Mesendoderm (in vitro differentiated cells): ENCODE measurements at regions not wholly inside any gene's neighbourhood (a gene's known extent, or its start where the extent isn't known, plus 50 kb on each side); places are given as distances from the start of the nearest gene placed in this dataset.

Source experiments
- DNase-seq: peaks from one replicate; pipeline ENCODE4 v3.0.0; 2013
- H2AK5ac ChIP-seq: 2 replicates; pipeline ENCODE4 v1.6.1; 2013; ENCODE audit warnings: low read length, inconsistent platforms
- H2BK120ac ChIP-seq: 2 replicates; pipeline ENCODE4 v1.6.1; 2013; ENCODE audit warnings: low read depth, mild to moderate bottlenecking, low read length, moderate library complexity, mixed read lengths
- H2BK15ac ChIP-seq: replicated peaks from 2 replicates; pipeline ENCODE4 v1.6.1; 2013; ENCODE audit warnings: low read depth, mild to moderate bottlenecking, moderate library complexity
- H2BK5ac ChIP-seq: 2 replicates; pipeline ENCODE4 v1.6.1; 2013; ENCODE audit warnings: low read length, inconsistent platforms
- H3K18ac ChIP-seq: 2 replicates; pipeline ENCODE4 v1.6.1; 2013; ENCODE audit warnings: mild to moderate bottlenecking, low read length, mixed read lengths
- H3K23ac ChIP-seq: one replicate; pipeline ENCODE4 v1.6.1; 2013; ENCODE audit warnings: low read length
- H3K27ac ChIP-seq: 2 replicates; pipeline ENCODE4 v1.5.1; 2013; ENCODE audit warnings: low read depth, mild to moderate bottlenecking, inconsistent platforms, low read length, moderate library complexity
- H3K27me3 ChIP-seq: 2 replicates; pipeline ENCODE4 v1.6.1; 2013; ENCODE audit warnings: low read length, control low read depth, mild to moderate bottlenecking, inconsistent platforms; ENCODE audit not compliant: insufficient read depth, poor library complexity
- H3K36me3 ChIP-seq: 2 replicates; pipeline ENCODE4 v1.6.1; 2013; ENCODE audit warnings: low read length, inconsistent platforms; ENCODE audit not compliant: control insufficient read depth, insufficient read depth
- H3K4ac ChIP-seq: one replicate; pipeline ENCODE4 v1.6.1; 2013; ENCODE audit warnings: low read depth, mild to moderate bottlenecking, low read length, moderate library complexity
- H3K4me1 ChIP-seq: 2 replicates; pipeline ENCODE4 v1.6.1; 2013; ENCODE audit warnings: low read depth, low read length, inconsistent platforms; ENCODE audit not compliant: control insufficient read depth
- H3K4me2 ChIP-seq: 2 replicates; pipeline ENCODE4 v1.6.1; 2013; ENCODE audit warnings: low read length
- H3K4me3 ChIP-seq: 2 replicates; pipeline ENCODE4 v1.5.1; 2013; ENCODE audit warnings: mild to moderate bottlenecking, low read length
- H3K56ac ChIP-seq: one replicate; pipeline ENCODE4 v1.6.1; 2013; ENCODE audit warnings: low read length
- H3K79me1 ChIP-seq: 2 replicates; pipeline ENCODE4 v1.6.1; 2013; ENCODE audit warnings: low read length, inconsistent platforms
- H3K79me2 ChIP-seq: 2 replicates; pipeline ENCODE4 v1.6.1; 2013; ENCODE audit warnings: mild to moderate bottlenecking, low read length; ENCODE audit not compliant: control insufficient read depth, insufficient read depth
- H3K9ac ChIP-seq: 2 replicates; pipeline ENCODE4 v1.6.1; 2013; ENCODE audit warnings: low read length, inconsistent platforms
- H4K5ac ChIP-seq: one replicate; pipeline ENCODE4 v1.6.1; 2013; ENCODE audit warnings: low read length
- H4K8ac ChIP-seq: one replicate; pipeline ENCODE4 v1.6.1; 2013; ENCODE audit warnings: low read depth, mild to moderate bottlenecking, control low read depth, low read length, moderate library complexity
- WGBS: extraction: QIAGEN DNeasy Blood & Tissue Kit; methylation state at CpG from one replicate; pipeline ENCODE4 v1.1.7; 2013; ENCODE audit warnings: low lambda C conversion rate, missing lambda C conversion rate; ENCODE audit not compliant: insufficient coverage; ENCODE audit errors: extremely low coverage; 5-methylcytosine and 5-hydroxymethylcytosine counted together

DNA sequence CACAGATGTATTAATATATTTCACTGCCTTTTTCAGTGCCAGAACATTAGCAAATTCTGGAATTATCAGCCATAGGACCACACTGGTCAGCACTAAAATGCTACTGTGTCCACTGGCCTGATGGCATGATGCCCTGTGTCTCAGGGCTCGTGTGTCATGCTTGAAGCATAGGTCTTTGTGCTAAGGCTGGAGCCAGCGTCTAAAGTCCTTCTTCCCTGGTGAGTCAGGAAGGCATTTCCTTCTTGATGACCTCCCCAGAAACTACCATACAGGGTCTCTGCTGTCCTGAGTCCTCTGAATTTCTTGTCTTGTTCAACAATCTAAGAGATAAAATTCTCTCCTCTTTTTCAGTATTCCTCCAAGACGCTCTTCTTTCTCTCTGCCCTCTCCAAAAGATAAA lies 489.9 kb downstream of the PSAT1 start:
- Histone ChIP-seq H3K18ac (no peak overlapping the region), H3K9ac (no peak overlapping the region), H3K27me3 (no peaks in the 10 kb centered on the region), H3K36me3 (no peaks in the 10 kb centered on the region), H3K23ac (no peak overlapping the region), H2AK5ac (no peak overlapping the region), H3K27ac (no peak overlapping the region), H3K79me2 (no peaks in the 10 kb centered on the region), H2BK15ac (no peak overlapping the region), H3K4ac (no peak overlapping the region), H3K4me2 (no peak overlapping the region), H2BK5ac (no peak overlapping the region), H3K4me3 (no peak overlapping the region), H4K5ac (no peak overlapping the region), H3K79me1 (no peaks in the 10 kb centered on the region), H3K4me1 (no peaks in the 10 kb centered on the region), H3K56ac (no peak overlapping the region), H4K8ac (no peak overlapping the region), H2BK120ac (no peak overlapping the region)
- whole genome bisulfite sequencing = no CpG with 5 or more reads among the region's 3 CpGs
- DNase-seq = no peak

DNA sequence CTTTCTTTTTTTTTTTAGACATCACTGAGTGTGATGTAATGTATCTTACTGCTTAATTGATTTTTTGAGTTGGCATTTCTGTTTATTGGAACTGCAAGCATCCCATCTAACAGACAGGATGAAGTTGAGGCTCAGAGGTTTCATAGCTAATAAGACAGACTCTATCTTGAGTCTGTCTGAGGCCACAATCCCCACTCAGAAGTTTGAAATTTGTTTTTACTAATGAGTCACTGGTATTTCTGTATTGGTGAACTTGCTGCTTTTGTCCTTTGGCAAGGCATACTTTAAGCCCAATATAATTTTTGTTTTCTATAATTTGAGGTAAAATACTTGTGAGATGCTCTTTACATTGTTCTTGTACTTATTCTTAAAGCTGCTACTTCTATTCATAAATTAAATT lies 491.2 kb downstream of the PSAT1 start:
- H4K8ac ChIP-seq = no peak overlapping the region
- H3K23ac ChIP-seq = no peak overlapping the region
- H3K9ac ChIP-seq = no peak overlapping the region
- no peak overlapping the region for H3K4me3 ChIP-seq
- H2BK120ac ChIP-seq = no peak overlapping the region
- H2BK5ac ChIP-seq = no peak overlapping the region
- H2AK5ac ChIP-seq = no peak overlapping the region
- H3K56ac ChIP-seq = no peak overlapping the region
- no peak overlapping the region for H4K5ac ChIP-seq
- H3K18ac ChIP-seq = no peak overlapping the region
- no peaks in the 10 kb centered on the region for H3K36me3 ChIP-seq
- H3K4ac ChIP-seq = no peak overlapping the region
- H2BK15ac ChIP-seq = no peak overlapping the region
- DNase-seq = no peak
- H3K4me2 ChIP-seq = no peak overlapping the region
- no peaks in the 10 kb centered on the region for H3K79me1 ChIP-seq
- H3K27ac ChIP-seq = no peak overlapping the region
- no peaks in the 10 kb centered on the region for H3K79me2 ChIP-seq
- no peaks in the 10 kb centered on the region for H3K4me1 ChIP-seq
- no peaks in the 10 kb centered on the region for H3K27me3 ChIP-seq

DNA sequence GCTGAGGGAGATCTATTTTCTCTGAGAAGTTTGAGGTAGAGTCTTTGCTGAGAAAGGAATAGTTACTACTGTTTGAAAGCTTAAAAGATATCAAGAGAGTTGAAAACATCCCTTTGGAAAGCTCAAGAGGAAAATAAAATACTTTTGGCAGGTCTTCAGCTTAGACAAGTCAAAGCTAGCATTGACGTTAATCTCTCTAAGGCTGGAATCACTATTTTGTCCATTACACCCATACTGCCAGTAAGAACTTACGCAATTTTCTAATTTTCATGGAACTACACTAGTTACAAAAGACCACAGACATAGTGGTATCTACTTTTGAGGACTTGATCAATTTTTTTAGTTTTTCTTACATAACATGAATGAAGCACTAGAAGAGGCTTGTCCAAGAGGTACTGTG lies 494.9 kb downstream of the PSAT1 start:
- Histone ChIP-seq H2AK5ac (no peak overlapping the region), H3K4me2 (no peak overlapping the region), H3K36me3 (no peaks in the 10 kb centered on the region), H2BK5ac (no peak overlapping the region), H3K56ac (no peak overlapping the region), H3K9ac (no peak overlapping the region), H4K8ac (no peak overlapping the region), H2BK15ac (no peak overlapping the region), H3K79me1 (no peaks in the 10 kb centered on the region), H3K79me2 (no peaks in the 10 kb centered on the region), H3K23ac (no peak overlapping the region), H3K4ac (no peak overlapping the region), H2BK120ac (no peak overlapping the region), H3K27ac (no peak overlapping the region), H3K4me3 (no peak overlapping the region), H4K5ac (no peak overlapping the region), H3K4me1 (no peaks in the 10 kb centered on the region), H3K27me3 (no peaks in the 10 kb centered on the region), H3K18ac (no peak overlapping the region)
- DNase-seq = no peak
- WGBS = no CpG with 5 or more reads among the region's 2 CpGs

DNA sequence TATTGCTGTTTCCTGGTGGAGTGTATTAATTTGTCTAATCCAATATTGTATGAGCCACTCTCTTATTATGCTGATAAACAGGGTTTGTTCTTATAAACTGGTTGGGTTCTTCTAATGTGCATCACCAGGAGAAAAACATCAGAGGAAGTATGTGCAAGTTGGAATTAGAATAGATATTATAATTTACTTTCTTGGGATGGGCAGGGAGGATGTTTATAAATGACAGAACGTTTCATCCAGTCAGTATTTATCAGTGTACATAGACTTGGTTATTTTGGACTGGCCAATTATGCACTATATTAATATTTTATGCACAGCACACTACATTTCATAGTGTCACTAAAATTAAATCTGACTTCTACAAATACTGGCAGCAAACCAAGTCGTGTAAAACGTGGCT lies 495.8 kb downstream of the PSAT1 start:
- H3K4me1 ChIP-seq = no peaks in the 10 kb centered on the region
- H3K9ac ChIP-seq = no peak overlapping the region
- no peak overlapping the region for H2AK5ac ChIP-seq
- H4K8ac ChIP-seq = no peak overlapping the region
- no peak overlapping the region for H3K27ac ChIP-seq
- no peak overlapping the region for H2BK5ac ChIP-seq
- no peak overlapping the region for H3K18ac ChIP-seq
- no peak overlapping the region for H4K5ac ChIP-seq
- no peak for DNase-seq
- H3K56ac ChIP-seq = no peak overlapping the region
- H2BK120ac ChIP-seq = no peak overlapping the region
- H3K4me3 ChIP-seq = no peak overlapping the region
- H2BK15ac ChIP-seq = no peak overlapping the region
- H3K4me2 ChIP-seq = no peak overlapping the region
- H3K36me3 ChIP-seq = no peaks in the 10 kb centered on the region
- H3K23ac ChIP-seq = no peak overlapping the region
- no peaks in the 10 kb centered on the region for H3K27me3 ChIP-seq
- WGBS = no CpG with 5 or more reads among the region's 3 CpGs
- H3K79me1 ChIP-seq = no peaks in the 10 kb centered on the region
- no peaks in the 10 kb centered on the region for H3K79me2 ChIP-seq
- no peak overlapping the region for H3K4ac ChIP-seq

DNA sequence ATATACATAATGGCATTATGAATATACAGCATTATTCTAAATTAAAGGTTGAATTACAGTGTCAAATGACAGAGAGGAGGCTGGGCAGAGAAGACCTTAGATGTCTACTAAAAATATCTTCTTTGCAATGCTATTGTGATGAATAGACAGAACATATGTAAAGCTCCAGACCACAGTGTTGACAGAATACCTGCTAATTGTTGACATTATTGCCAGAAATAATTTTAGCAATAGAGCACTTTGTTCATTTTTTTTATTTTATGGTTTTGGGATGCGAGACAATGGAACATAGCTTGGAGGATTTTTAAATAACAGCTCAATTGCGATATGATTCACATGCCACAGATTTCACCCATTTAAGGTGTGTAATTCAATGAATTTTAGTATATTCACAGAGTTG lies 508.8 kb downstream of the PSAT1 start:
- H3K9ac ChIP-seq = no peak overlapping the region
- H3K4me1 ChIP-seq = peaks cover 1% of the 10 kb centered on the region
- H3K56ac ChIP-seq = no peak overlapping the region
- no peak overlapping the region for H3K27ac ChIP-seq
- H3K4me2 ChIP-seq = no peak overlapping the region
- H3K23ac ChIP-seq = no peak overlapping the region
- no CpG with 5 or more reads among the region's 2 CpGs for WGBS
- no peak overlapping the region for H2AK5ac ChIP-seq
- H2BK15ac ChIP-seq = no peak overlapping the region
- H2BK120ac ChIP-seq = no peak overlapping the region
- H2BK5ac ChIP-seq = no peak overlapping the region
- no peak for DNase-seq
- no peak overlapping the region for H3K18ac ChIP-seq
- no peaks in the 10 kb centered on the region for H3K36me3 ChIP-seq
- no peaks in the 10 kb centered on the region for H3K79me1 ChIP-seq
- no peak overlapping the region for H4K5ac ChIP-seq
- no peak overlapping the region for H4K8ac ChIP-seq
- no peak overlapping the region for H3K4ac ChIP-seq
- H3K4me3 ChIP-seq = no peak overlapping the region
- H3K27me3 ChIP-seq = no peaks in the 10 kb centered on the region
- H3K79me2 ChIP-seq = no peaks in the 10 kb centered on the region

DNA sequence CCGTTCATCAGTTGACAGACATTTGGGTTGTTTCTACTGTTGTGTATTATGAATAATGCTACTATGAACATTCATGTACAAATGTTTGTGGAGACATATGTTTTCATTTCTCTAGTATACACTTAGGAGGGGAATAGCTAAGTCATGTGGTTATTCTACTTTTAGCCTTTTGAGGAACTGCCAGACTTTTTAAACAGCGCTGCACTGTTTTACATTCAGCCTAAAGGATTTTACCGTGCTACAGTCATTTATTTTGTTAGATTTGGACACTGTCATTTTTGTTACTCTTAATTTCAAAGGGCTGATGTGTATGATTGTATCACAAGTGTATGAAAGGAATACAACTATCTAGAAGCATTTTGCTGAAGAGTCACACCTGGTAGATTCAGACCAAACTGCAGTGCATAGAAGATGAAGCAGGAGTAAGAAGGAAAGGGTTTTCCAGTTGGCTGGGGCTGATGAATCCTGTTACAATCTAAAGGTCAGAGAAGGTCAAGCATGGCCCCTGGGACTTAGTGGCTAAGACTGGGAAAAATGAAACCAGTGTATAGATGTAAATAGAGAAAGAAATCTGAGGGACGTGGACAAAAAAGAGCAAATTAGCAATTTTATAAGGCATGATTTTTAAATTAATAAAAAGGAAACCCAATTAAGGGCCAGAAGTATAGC lies 509.7 kb downstream of the PSAT1 start:
- H3K4ac ChIP-seq = no peak overlapping the region
- H3K4me1 ChIP-seq = peaks cover 1% of the 10 kb centered on the region
- H3K79me1 ChIP-seq = no peaks in the 10 kb centered on the region
- no peak overlapping the region for H3K4me2 ChIP-seq
- H3K27ac ChIP-seq = no peak overlapping the region
- no peak overlapping the region for H2BK15ac ChIP-seq
- DNase-seq = no peak
- no peaks in the 10 kb centered on the region for H3K36me3 ChIP-seq
- H3K9ac ChIP-seq = no peak overlapping the region
- no peak overlapping the region for H3K23ac ChIP-seq
- H3K79me2 ChIP-seq = no peaks in the 10 kb centered on the region
- H3K4me3 ChIP-seq = no peak overlapping the region
- no peak overlapping the region for H3K56ac ChIP-seq
- WGBS = no CpG with 5 or more reads among the region's 4 CpGs
- H2BK120ac ChIP-seq = no peak overlapping the region
- no peak overlapping the region for H4K8ac ChIP-seq
- no peak overlapping the region for H3K18ac ChIP-seq
- no peak overlapping the region for H2AK5ac ChIP-seq
- no peak overlapping the region for H4K5ac ChIP-seq
- no peaks in the 10 kb centered on the region for H3K27me3 ChIP-seq
- no peak overlapping the region for H2BK5ac ChIP-seq
